ENCODE measurements at regions not wholly inside any gene's neighbourhood (a gene's known extent, or its start where the extent isn't known, plus 50 kb on each side); places are given as distances from the start of the nearest gene placed in this dataset.

DNA sequence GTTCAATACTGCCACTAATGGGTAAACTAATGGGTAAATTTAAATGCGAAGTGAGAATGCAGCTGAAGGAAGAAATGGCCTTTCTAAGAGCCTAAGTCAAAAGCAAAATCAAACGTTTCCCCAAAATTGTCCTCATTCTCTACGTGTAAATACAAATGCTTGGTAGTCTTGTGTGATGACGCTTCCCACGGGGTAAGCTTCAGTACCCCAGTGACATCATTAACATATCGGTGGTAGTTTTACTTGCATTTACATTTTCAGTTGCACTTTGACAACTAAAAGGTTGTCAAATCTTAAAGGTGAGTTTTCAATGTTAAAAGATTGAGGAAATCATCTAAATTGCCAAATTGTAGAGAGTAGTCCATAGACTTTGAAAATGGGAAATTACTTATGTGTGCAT, 550.7 kb upstream of the CCNG1 start:
- Histone ChIP-seq H3K4me1 (ENCODE audit: insufficient read depth, low read length) (no peaks in the 10 kb centered on the region), H3K79me2 (ENCODE audit: insufficient read depth, low read length) (no peaks in the 10 kb centered on the region), H3K27ac (ENCODE audit: low read depth, low read length) (no peak overlapping the region), H4K20me1 (ENCODE audit: insufficient read depth, low read length) (no peaks in the 10 kb centered on the region), H2AFZ (ENCODE audit: low read length) (no peak overlapping the region), H3K27me3 (ENCODE audit: insufficient read depth, low read length) (no peaks in the 10 kb centered on the region), H3K4me3 (ENCODE audit: insufficient read depth, low read length) (no peak overlapping the region), H3K4me2 (ENCODE audit: insufficient read depth, low read length) (no peak overlapping the region), H3K36me3 (ENCODE audit: insufficient read depth, low read length) (no peaks in the 10 kb centered on the region), H3K9me3 (ENCODE audit: low read depth, low read length) (no peaks in the 10 kb centered on the region)
- TF ChIP-seq, protein P1, sequence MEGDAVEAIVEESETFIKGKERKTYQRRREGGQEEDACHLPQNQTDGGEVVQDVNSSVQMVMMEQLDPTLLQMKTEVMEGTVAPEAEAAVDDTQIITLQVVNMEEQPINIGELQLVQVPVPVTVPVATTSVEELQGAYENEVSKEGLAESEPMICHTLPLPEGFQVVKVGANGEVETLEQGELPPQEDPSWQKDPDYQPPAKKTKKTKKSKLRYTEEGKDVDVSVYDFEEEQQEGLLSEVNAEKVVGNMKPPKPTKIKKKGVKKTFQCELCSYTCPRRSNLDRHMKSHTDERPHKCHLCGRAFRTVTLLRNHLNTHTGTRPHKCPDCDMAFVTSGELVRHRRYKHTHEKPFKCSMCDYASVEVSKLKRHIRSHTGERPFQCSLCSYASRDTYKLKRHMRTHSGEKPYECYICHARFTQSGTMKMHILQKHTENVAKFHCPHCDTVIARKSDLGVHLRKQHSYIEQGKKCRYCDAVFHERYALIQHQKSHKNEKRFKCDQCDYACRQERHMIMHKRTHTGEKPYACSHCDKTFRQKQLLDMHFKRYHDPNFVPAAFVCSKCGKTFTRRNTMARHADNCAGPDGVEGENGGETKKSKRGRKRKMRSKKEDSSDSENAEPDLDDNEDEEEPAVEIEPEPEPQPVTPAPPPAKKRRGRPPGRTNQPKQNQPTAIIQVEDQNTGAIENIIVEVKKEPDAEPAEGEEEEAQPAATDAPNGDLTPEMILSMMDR (IDR thresholded peaks at IDR 0.05; ENCODE audit: extremely low read depth, low read depth, low read length): no peak
- no peak for DNase-seq (ENCODE audit: insufficient read length, low spot score, missing footprints)

DNA sequence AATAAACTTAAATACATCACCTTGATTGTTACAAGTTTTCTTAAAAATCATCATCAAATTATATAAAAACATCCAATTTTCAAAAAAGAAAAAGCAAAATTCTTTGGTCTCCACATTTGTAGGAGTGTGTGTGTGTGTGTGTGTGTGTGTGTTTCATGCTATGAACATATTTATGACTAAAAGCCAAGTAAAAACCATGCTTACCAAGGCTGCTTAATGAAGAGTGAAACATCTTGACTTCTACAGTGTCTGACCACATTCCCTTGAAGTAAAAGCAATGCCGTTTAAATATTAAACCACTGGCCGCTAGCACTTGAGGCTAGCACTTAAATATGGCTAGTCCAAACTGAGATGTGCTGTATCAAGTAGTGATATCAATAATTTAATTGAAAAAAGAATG, 549.1 kb upstream of the CCNG1 start:
- Histone ChIP-seq H3K79me2 (ENCODE audit: insufficient read depth, low read length) (no peaks in the 10 kb centered on the region), H3K4me2 (ENCODE audit: insufficient read depth, low read length) (no peak overlapping the region), H3K9me3 (ENCODE audit: low read depth, low read length) (no peaks in the 10 kb centered on the region), H3K4me1 (ENCODE audit: insufficient read depth, low read length) (no peaks in the 10 kb centered on the region), H4K20me1 (ENCODE audit: insufficient read depth, low read length) (no peaks in the 10 kb centered on the region), H3K36me3 (ENCODE audit: insufficient read depth, low read length) (no peaks in the 10 kb centered on the region), H2AFZ (ENCODE audit: low read length) (no peak overlapping the region), H3K27ac (ENCODE audit: low read depth, low read length) (no peak overlapping the region), H3K27me3 (ENCODE audit: insufficient read depth, low read length) (no peaks in the 10 kb centered on the region), H3K4me3 (ENCODE audit: insufficient read depth, low read length) (no peak overlapping the region)
- DNase-seq (ENCODE audit: insufficient read length, low spot score, missing footprints): no peak
- TF ChIP-seq, protein P1 (IDR thresholded peaks at IDR 0.05; ENCODE audit: extremely low read depth, low read depth, low read length): no peak

DNA sequence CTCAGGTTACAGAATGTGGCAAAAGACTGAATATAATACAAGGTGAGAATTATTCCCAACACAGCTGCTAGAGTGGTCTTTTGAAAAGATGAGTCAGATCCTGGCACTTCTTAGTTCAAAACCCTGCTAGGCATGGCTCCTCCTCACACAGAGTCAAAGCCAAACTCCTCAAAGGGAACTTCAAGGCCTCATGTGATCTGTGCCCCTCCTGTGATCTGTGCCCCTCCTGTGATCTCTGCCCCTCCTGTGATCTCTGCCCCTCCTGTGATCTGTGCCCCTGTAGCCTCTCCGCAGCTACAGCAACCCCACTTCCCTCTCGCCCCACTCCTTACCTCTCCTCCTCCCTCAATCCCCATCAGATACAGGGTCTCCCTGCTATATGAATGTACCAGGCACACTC, 525.5 kb upstream of the CCNG1 start:
- Histone ChIP-seq H2AFZ (ENCODE audit: low read length) (no peak overlapping the region), H3K27me3 (ENCODE audit: insufficient read depth, low read length) (no peaks in the 10 kb centered on the region), H3K4me2 (ENCODE audit: insufficient read depth, low read length) (no peak overlapping the region), H3K36me3 (ENCODE audit: insufficient read depth, low read length) (no peaks in the 10 kb centered on the region), H3K9me3 (ENCODE audit: low read depth, low read length) (no peaks in the 10 kb centered on the region), H3K27ac (ENCODE audit: low read depth, low read length) (no peak overlapping the region), H3K4me3 (ENCODE audit: insufficient read depth, low read length) (no peak overlapping the region), H4K20me1 (ENCODE audit: insufficient read depth, low read length) (no peaks in the 10 kb centered on the region), H3K4me1 (ENCODE audit: insufficient read depth, low read length) (no peaks in the 10 kb centered on the region), H3K79me2 (ENCODE audit: insufficient read depth, low read length) (no peaks in the 10 kb centered on the region)
- TF ChIP-seq, protein P1 (IDR thresholded peaks at IDR 0.05; ENCODE audit: extremely low read depth, low read depth, low read length): no peak
- DNase-seq (ENCODE audit: insufficient read length, low spot score, missing footprints): no peak

DNA sequence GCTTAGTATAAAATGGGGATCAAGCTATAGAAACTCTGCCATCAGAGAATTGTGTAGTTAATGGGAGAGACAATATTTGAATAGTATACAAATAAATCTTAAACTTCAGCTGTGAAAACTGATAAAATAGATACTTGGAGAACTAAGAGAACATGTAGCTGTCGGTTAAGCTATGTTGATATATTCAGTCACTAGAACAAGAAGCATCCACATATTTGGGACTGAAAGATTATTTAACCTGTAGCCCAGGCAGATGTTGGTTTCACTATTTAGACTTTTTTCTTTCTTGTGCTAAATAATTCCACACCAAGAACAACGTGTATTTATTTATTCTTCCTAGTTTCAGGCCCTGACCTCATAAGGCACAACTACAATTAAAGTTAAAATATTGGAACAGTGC, 521.0 kb upstream of the CCNG1 start:
- no peak for DNase-seq (ENCODE audit: insufficient read length, low spot score, missing footprints)
- no peak overlapping the region for H3K4me3 ChIP-seq (ENCODE audit: insufficient read depth, low read length)
- H3K9me3 ChIP-seq (ENCODE audit: low read depth, low read length): no peaks in the 10 kb centered on the region
- H2AFZ ChIP-seq (ENCODE audit: low read length): no peak overlapping the region
- H3K4me2 ChIP-seq (ENCODE audit: insufficient read depth, low read length): no peak overlapping the region
- H3K4me1 ChIP-seq (ENCODE audit: insufficient read depth, low read length): no peaks in the 10 kb centered on the region
- H3K27me3 ChIP-seq (ENCODE audit: insufficient read depth, low read length): no peaks in the 10 kb centered on the region
- H3K36me3 ChIP-seq (ENCODE audit: insufficient read depth, low read length): no peaks in the 10 kb centered on the region
- H3K27ac ChIP-seq (ENCODE audit: low read depth, low read length): no peak overlapping the region
- TF ChIP-seq, protein P1 (IDR thresholded peaks at IDR 0.05; ENCODE audit: extremely low read depth, low read depth, low read length): no peak
- H4K20me1 ChIP-seq (ENCODE audit: insufficient read depth, low read length): no peaks in the 10 kb centered on the region
- H3K79me2 ChIP-seq (ENCODE audit: insufficient read depth, low read length): no peaks in the 10 kb centered on the region

All from osteoblast (primary cell).